ENCODE measurements at regions not wholly inside any gene's neighbourhood (a gene's known extent, or its start where the extent isn't known, plus 50 kb on each side); places are given as distances from the start of the nearest gene placed in this dataset.

DNA sequence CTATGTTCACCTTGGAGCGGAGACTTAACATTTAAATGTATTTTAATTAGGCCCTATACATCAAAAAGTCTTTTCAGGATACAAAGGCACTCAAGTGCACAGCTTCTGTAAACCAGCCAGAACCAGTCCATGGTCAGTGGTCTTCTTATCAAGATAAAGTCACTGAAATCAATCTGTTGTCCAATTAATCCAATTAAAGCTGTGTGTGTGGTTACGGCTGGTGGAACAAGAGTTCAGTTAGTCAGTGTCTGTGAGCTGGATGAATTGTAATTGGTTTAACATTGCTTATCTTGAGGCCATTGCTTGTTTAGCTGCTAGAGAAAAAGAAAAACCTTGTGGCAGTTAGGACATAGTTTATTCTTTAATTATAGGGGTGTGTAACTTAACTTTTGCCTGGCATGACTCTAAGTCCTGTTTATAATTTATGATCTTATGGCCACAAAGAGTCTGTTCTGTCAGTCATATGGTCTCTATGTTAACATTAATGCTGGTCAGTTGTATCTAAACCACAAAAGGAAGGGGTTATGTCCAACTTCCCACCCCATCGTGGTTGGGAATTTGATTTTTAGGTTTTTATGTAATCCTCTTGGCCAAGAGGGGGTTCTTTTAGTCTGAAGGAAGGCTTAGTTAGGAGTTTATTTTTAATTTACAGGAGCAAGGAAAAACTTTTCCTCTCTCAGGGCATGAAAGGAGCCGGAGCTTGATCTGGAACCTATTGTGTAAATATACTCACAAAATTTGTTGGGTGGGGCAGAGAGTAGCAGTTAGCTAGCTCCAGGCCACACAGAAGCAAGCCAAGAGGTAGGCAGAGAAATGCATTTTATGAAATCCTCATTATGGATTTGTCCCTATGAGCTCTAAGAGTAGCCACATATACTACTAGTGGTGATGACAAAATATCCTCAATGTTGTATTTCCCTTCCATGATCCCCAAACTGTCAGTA, 665.7 kb upstream of the ACTRT1 start:
- H3K4me3 ChIP-seq (ENCODE audit: low read length): no peak overlapping the region
- TF ChIP-seq CTCF (conservative IDR thresholded peaks at IDR 0.05; ENCODE audit: low read length): no peak
- DNase-seq (ENCODE audit: low read depth): no peak

GRCh38 chrX:128714425-128714824, 662.2 kb upstream of the ACTRT1 start:
- no peak for TF ChIP-seq CTCF (conservative IDR thresholded peaks at IDR 0.05; ENCODE audit: low read length)

GRCh38 chrX:128699716-128700285, 647.6 kb upstream of the ACTRT1 start:
- no peak for TF ChIP-seq CTCF (conservative IDR thresholded peaks at IDR 0.05; ENCODE audit: low read length)
- H3K4me3 ChIP-seq (ENCODE audit: low read length): no peak overlapping the region
- no peak for DNase-seq (ENCODE audit: low read depth)

More at GRCh38 chrX:128714425-128714824, 662.2 kb upstream of the ACTRT1 start:
- no peak for DNase-seq (ENCODE audit: low read depth)
- H3K4me3 ChIP-seq (ENCODE audit: low read length): no peak overlapping the region

GRCh38 chrX:128698573-128699181, 646.5 kb upstream of the ACTRT1 start:
- no peak for DNase-seq (ENCODE audit: low read depth)
- no peak for TF ChIP-seq CTCF (conservative IDR thresholded peaks at IDR 0.05; ENCODE audit: low read length)
- no peak overlapping the region for H3K4me3 ChIP-seq (ENCODE audit: low read length)

GRCh38 chrX:128691872-128692271, 639.7 kb upstream of the ACTRT1 start:
- no peak for DNase-seq (ENCODE audit: low read depth)
- H3K4me3 ChIP-seq (ENCODE audit: low read length): no peak overlapping the region

DNA sequence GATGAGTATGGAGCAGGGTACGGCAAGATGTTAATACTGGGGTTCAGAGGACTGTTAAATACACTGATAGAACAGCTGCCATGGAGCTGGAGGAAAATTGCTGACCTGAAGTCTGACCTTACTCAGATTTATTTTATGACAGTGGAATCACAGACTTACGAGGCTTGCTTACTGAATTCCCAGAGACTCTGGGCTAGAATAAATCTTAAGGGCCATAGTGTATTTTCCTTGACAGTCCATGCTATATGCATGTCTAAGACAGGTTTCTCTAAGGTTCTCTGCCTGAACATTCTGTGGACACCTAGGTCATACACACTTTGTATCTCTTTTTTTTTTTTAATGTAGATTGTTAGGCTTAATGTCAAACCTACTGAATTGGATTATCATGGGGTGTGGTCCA, 633.2 kb upstream of the ACTRT1 start:
- no peak for TF ChIP-seq CTCF (conservative IDR thresholded peaks at IDR 0.05; ENCODE audit: low read length)

More at GRCh38 chrX:128691872-128692271, 639.7 kb upstream of the ACTRT1 start:
- no peak for TF ChIP-seq CTCF (conservative IDR thresholded peaks at IDR 0.05; ENCODE audit: low read length)

More for the DNA sequence above, 633.2 kb upstream of the ACTRT1 start:
- DNase-seq (ENCODE audit: low read depth): no peak
- no peak overlapping the region for H3K4me3 ChIP-seq (ENCODE audit: low read length)

All from AG10803 (cell line).